HG03095 (cell line): ENCODE measurements at regions not wholly inside any gene's neighbourhood (a gene's known extent, or its start where the extent isn't known, plus 50 kb on each side); places are given as distances from the start of the nearest gene placed in this dataset.

Experiments
- ATAC-seq: cut with Tn5 transposase; IDR thresholded peaks from one replicate; pipeline ENCODE4 v1.9.1; 2021; ENCODE audit warnings: moderate library complexity; ENCODE audit not compliant: unreplicated experiment

DNA sequence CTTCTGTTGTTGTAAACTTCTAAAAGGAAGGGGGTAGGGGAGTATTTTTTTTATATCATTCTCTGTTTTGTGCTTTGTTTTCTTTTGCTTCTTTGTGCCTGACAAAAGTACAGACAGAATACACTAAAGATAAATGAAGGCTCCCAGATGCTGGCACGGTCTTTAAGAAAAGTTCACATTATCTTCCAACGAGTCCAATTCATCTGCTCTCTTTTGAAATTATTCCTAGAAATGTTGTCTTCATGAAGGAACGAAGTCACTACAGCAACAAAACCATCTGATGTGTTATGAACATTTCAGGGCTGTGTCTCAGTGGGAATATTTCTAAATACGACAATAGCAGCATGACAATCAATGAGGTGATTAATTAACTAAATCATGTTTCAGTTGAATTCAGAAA, 813.8 kb upstream of the HTR2C start:
- ATAC-seq, result no peak

DNA sequence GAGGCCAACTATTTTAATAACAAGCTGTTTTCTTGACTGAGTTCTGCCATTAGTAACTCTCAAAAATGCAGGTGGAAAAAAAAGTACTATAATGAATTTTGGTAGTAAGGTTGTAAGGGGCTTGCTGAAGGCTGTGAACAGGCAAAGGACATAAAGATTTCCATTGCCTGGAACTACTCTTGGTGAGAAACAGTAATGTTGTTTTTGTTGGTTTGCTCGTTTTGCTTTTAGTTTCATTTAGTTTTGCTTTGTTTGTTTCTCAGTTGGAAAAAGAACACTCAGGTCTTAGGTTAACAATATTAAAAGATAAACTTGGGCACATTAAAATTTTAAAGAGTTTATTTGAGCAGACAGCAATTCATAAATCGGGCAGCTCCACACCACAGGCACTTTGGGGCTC, 824.5 kb upstream of the HTR2C start:
- ATAC-seq, result no peak

- peak; percentile 57 for ATAC-seq
Observed at GRCh38 chrX:113747274-113747973, 836.5 kb upstream of the HTR2C start.

- ATAC-seq, result peak; percentile 48
Observed at GRCh38 chrX:113743069-113743468, 840.8 kb upstream of the HTR2C start.

DNA sequence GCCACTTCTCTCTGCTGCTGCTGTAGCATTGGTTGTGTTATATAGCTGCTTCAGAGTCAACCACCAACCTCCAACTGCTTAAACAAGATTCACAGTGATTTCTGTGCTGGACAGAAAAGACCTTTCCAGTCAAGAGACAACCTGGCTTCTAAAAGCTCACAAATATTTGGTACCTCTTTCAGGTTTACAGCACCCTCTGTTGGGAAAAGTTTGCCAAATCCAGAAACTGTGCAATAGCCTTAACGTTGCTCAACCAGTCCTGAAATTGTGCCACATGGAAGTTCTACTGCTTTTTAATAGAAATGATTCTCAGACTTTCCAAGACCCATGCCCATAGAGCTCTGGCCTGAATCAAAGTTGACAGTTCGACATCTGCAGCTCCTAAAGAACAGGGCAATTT, 842.1 kb upstream of the HTR2C start:
- ATAC-seq, result no peak

DNA sequence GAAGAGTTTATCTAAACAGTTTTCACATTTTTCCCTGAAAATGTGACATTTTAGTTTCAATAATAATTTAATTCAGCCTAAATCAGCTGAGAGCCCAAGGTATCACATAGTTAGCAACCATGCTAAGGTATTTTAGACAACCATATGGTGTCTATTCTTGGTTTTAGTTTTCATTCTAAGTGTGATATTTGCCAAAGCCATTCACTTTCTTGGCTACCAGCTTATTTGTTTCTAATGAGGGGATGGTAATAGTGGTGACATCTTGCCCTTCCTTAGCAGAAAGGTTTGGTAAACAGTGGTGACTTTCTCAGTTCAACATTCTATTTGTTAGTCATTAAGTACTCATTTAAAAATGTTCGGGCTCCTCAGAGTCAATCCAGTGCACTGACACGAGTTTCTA, 854.9 kb upstream of the HTR2C start:
- ATAC-seq, result no peak

DNA sequence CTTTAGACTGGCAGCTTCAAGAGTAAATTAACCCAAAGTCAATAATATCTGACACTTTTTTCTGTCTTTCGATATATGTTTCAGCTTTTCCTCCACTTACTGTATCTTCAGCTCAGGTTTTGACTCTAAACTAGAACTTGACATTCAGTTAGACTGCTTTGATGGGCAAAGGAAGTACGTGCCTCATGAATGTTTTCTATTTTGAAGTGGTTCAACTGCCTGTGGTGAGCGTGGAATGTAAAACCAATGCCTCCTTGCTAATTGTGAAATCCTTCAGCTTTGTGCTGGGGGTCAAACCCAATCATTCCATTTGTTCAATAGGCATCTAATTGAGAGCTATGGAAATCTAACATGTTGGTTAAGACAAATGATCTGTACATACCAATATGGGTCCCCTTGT, 857.0 kb upstream of the HTR2C start:
- ATAC-seq, result no peak

DNA sequence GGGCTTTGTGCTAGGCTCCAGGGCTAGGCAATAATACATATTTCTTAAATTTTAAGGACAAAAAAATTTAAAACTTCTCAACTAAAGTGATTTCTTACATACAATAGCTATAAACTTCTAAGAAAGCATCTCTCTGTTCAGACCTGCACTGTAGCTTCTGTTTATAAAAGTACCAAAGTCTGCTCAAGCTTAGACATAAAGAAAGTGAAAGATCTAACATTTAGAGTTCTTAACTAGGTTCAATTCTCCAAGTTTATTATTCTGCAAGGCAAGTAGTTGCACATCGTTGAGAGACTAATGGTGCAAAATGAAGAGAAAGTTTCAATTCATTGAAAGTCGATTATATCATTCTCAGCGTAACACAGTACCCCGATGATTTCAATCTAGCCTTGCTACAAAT, 857.4 kb upstream of the HTR2C start:
- ATAC-seq, result no peak

DNA sequence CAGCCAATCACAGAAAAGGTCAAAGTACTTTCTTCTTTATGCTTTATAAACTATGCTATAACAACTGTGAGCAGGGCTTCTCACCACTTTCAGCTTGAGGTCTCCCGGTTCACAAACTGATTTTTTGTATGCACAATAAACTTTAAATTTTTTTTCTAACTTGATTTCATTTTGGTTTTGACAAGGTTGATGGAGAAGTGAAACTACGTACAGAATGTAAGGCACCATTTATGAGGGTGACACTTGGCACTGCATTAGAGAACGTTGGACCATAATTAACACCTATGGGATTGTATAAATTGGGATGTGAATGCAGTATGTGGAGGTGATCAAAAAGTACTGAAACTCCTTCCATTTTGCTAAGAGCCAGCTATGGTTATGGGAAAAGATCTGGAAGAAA, 857.9 kb upstream of the HTR2C start:
- no peak for ATAC-seq

- no peak for ATAC-seq
Observed at GRCh38 chrX:113699939-113700338, 859.3 kb upstream of the AMOT start.

DNA sequence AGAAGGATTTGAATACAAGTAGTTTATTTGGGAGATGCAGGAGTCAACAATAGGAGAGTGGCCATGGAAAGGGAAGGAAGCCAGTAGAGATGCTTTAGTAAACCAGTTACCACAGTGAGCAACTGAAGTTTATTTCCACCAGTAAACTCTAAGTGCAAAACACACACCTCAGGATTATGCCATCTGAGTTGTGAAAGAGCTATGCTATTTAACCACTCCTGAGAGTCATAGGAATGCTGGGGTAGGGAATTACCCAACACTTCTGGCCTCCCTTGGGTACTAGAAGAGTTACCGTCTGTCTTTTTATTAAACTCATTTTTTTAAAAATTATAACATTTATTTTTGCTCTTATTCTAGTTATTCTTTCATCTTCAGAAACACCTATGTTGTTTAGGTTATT, 834.6 kb upstream of the AMOT start:
- ATAC-seq, result no peak

DNA sequence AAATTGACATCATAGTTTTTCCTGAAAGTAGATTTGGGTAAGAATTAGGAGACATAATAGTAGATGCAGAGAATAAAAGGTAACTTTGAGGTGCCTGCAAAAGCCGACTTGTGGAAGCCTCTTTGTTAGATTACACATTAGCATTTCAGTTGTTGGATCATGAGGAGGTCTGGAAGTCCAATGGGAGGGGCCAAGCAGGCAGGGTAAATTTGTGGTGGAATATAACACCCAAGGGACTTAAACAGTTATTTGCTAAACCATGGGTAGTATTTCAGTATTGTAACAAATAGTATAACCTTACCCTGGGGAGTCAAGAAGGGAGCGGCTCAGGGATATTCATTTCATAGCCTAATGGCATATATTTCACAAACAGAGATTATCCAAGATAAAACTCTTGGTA, 810.7 kb upstream of the AMOT start:
- no peak for ATAC-seq

- ATAC-seq, result no peak
Observed at GRCh38 chrX:113644426-113644825, 803.8 kb upstream of the AMOT start.

- no peak for ATAC-seq
Observed at GRCh38 chrX:113634565-113634964, 793.9 kb upstream of the AMOT start.

DNA sequence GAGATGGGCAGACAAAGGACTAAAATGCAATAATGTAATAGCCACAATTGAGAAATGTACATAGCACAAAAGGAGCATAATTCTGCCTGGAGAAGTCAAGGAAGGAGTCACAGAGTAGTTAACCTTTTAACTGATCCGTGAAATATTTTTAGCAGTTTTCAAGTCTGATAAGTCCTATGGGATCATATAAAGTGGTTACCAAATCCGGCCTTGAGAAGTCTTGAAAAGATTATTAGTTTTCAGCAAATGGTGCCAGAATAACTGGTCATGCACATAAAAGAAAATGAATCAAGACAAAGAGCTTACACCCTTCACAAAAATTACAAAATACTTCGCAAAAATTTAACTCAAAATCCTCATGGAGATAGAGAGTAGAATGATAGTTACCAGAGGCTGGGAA, 788.7 kb upstream of the AMOT start:
- ATAC-seq, result no peak

DNA sequence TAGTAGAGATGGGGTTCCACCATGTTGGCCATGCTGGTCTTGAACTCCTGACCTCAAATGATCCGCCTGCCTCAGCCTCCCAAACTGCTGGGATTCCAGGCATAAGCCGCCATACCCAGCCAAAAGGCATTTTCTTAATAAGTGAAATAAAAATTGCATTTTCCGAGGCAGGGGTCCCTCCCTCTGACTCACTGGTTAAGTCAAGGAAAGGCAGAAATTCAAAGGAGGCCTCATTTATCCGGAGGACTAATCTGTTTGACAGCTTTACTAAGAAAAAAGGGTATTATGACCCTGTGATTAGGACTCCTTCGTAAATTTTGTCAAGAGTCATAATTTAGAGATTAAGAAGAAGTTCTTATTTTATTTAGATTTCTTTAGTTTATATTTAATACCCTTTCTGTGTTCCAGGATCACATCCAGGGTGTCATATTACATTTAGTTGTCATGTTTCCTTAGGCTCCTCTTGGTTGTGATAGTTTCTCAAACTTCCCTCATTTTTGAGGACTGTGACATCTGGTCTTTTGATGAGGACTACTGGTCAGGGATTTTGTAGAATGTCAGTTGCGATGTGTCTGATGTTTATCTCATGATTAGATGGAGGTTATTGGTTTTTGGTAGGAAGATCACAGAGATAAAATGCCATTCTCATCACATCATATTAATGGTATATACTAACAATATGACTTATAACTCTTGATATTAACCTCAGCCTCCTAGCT, 753.7 kb upstream of the AMOT start:
- no peak for ATAC-seq

GRCh38 chrX:113586281-113586898, 745.8 kb upstream of the AMOT start:
- no peak for ATAC-seq

- ATAC-seq, result no peak
Observed at GRCh38 chrX:113580486-113580885, 739.9 kb upstream of the AMOT start.

DNA sequence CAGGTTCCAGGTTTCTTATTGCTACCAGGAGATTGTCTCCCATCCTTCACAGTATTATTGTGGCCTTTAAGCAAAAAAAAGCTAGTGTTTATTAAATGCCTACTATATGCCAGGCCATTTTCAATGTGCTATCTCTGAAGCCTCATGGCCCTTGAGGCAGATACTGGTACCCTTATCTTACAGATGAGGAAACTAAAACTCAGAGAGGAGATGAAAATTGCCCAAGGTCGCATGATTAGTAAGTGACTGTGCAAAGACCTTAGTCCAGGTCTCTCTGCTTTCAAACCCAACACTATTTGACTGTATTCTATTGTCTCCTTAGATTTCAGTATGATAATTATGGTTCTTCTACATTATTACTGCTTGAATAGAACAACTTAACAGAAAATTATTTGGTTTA, 717.9 kb upstream of the AMOT start:
- no peak for ATAC-seq

DNA sequence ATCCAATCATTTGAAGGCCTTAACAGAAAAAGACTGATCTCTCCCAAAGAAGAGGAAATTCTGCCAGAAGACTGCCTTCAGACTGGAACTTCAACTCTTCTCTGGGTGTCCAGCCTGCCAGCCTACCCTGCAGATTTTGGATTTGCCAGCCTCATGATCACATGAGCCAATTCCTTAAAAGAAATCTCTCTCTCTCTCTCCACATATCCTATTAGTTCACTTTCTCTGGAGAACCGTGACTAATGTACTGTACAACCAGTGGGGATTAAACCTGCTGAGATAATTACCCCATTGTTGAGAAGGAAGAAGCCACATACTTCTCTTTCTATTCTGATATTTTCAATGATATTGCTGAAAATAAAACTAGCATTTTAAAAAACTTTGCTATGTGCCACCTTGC, 711.3 kb upstream of the AMOT start:
- ATAC-seq, result no peak

DNA sequence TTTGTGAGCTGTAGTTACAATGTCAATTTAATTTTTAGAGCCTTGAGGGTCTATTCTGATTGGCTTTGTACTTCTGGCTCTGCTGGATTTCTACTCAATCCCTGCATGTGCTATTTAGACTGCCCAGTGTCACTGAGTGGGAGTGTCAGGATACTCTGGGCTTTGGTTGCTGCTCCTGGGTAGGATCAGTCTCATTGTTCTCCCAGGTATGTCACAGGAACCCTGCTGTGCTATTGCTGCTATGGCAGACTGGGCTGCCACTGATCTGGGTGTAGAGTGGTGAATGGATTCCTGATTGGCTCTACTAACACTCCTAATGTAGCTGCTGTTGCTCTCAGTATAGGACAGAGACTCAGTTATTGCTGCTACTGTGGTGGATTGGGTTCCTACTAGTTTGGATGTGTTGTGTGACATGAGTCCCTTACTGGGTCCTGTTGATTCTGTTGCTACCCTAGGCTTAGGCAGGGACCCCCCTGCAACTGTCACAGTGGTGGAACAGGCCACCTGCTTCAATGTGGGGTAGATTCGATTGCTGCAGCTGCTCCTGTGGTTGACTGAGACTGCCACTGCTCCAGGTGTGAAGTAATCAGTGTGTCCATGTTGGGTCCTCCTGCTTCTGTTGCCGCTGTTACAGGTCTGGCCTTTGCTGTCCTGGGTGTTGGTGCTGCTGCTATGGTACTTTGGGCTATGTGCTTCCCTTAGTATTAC, 707.8 kb upstream of the AMOT start:
- ATAC-seq, result no peak

DNA sequence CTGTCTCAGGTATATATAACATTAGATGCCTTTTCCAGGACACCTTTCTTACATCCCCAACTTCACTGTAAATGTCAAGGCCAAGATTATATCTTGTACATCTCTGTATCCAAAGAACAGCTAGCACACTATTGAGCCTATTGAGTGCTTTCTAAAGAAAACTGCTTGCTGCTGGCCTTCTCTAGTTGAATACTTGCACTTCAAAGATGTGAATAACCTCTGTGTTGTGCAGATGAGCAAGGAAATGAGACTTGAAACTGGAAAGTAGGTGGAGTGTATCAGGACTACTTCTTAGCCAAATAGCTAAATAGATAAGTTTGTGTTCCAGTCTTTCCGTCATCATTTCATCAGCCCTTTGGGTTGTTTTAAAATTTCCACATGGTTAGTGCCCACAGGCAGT, 704.4 kb upstream of the AMOT start:
- ATAC-seq, result no peak
